ENCODE measurements at regions not wholly inside any gene's neighbourhood (a gene's known extent, or its start where the extent isn't known, plus 50 kb on each side); places are given as distances from the start of the nearest gene placed in this dataset.

GRCh38 chr1:82492159-82492558 lies 691.4 kb downstream of the ADGRL2 start:
- H3K27ac ChIP-seq, result no peak overlapping the region
- no peak for DNase-seq (ENCODE audit: low spot score)
- H3K4me2 ChIP-seq, result no peak overlapping the region
- H2AFZ ChIP-seq (replicated peaks), result no peak overlapping the region
- Mint-ChIP-seq H3K27me3 (ENCODE audit: insufficient read depth, low read depth) (peaks cover 2% of the 10 kb centered on the region), H3K9me3 (peaks cover 40% of the 10 kb centered on the region), H3K27ac (no peak overlapping the region), H3K4me1 (no peaks in the 10 kb centered on the region), H3K4me3 (no peak overlapping the region), H3K36me3 (peaks cover 12% of the 10 kb centered on the region)
- no peaks in the 10 kb centered on the region for H4K20me1 ChIP-seq (ENCODE audit: low read depth)
- H3F3A ChIP-seq (ENCODE audit: low read depth), result no peaks in the 10 kb centered on the region
- no peak for TF ChIP-seq EZH2 (IDR thresholded peaks at IDR 0.05)
- no peak for TF ChIP-seq CTCF (IDR thresholded peaks at IDR 0.05)
- no peak for TF ChIP-seq EZH2phosphoT487 (IDR thresholded peaks at IDR 0.05)
- peaks cover 11% of the 10 kb centered on the region for H3K9me3 ChIP-seq (ENCODE audit: low read depth)
- H3K79me2 ChIP-seq (ENCODE audit: low read depth), result no peaks in the 10 kb centered on the region
- no peaks in the 10 kb centered on the region for H3K36me3 ChIP-seq
- H3K9ac ChIP-seq, result no peak overlapping the region
- no peak overlapping the region for H3K4me3 ChIP-seq
- H3K27me3 ChIP-seq, result peaks cover 6% of the 10 kb centered on the region
- H3K4me1 ChIP-seq, result no peaks in the 10 kb centered on the region

- H3K27me3 ChIP-seq, result peaks cover 6% of the 10 kb centered on the region
- peaks cover 2% of the 10 kb centered on the region for H3K27me3 Mint-ChIP-seq (ENCODE audit: insufficient read depth, low read depth)
- no peak overlapping the region for H3K27ac Mint-ChIP-seq
- H3K4me3 ChIP-seq, result no peak overlapping the region
- H4K20me1 ChIP-seq (ENCODE audit: low read depth), result no peaks in the 10 kb centered on the region
- no peak overlapping the region for H3K9ac ChIP-seq
- H3K36me3 ChIP-seq, result no peaks in the 10 kb centered on the region
- peaks cover 6% of the 10 kb centered on the region for H3F3A ChIP-seq (ENCODE audit: low read depth)
- H2AFZ ChIP-seq (replicated peaks), result no peak overlapping the region
- TF ChIP-seq CTCF (IDR thresholded peaks at IDR 0.05), result no peak
- TF ChIP-seq EZH2 (IDR thresholded peaks at IDR 0.05), result no peak
- no peak for TF ChIP-seq EZH2phosphoT487 (IDR thresholded peaks at IDR 0.05)
- no peak overlapping the region for H3K4me3 Mint-ChIP-seq
- no peak overlapping the region for H3K4me2 ChIP-seq
- peaks cover 9% of the 10 kb centered on the region for H3K36me3 Mint-ChIP-seq
- no peaks in the 10 kb centered on the region for H3K79me2 ChIP-seq (ENCODE audit: low read depth)
- H3K9me3 ChIP-seq (ENCODE audit: low read depth), result peaks cover 11% of the 10 kb centered on the region
- peaks cover 7% of the 10 kb centered on the region for H3K4me1 Mint-ChIP-seq
- H3K9me3 Mint-ChIP-seq, result peaks cover 33% of the 10 kb centered on the region
- DNase-seq (ENCODE audit: low spot score), result no peak
- H3K4me1 ChIP-seq, result peaks cover 2% of the 10 kb centered on the region
- no peak overlapping the region for H3K27ac ChIP-seq
Observed at GRCh38 chr1:82491301-82492048, 690.7 kb downstream of the ADGRL2 start.

- Histone ChIP-seq H3K9me3 (ENCODE audit: low read depth) (no peaks in the 10 kb centered on the region), H4K20me1 (ENCODE audit: low read depth) (no peaks in the 10 kb centered on the region), H3K4me2 (no peak overlapping the region), H3K4me1 (peaks cover 23% of the 10 kb centered on the region), H3K79me2 (ENCODE audit: low read depth) (no peaks in the 10 kb centered on the region), H3F3A (ENCODE audit: low read depth) (peaks cover 31% of the 10 kb centered on the region), H3K4me3 (no peak overlapping the region), H3K27ac (no peak overlapping the region), H3K36me3 (no peaks in the 10 kb centered on the region), H3K27me3 (peaks cover 6% of the 10 kb centered on the region), H2AFZ (replicated peaks) (no peak overlapping the region), H3K9ac (no peak overlapping the region)
- Mint-ChIP-seq H3K4me3 (no peak overlapping the region), H3K27ac (no peak overlapping the region), H3K36me3 (no peaks in the 10 kb centered on the region), H3K27me3 (ENCODE audit: insufficient read depth, low read depth) (no peaks in the 10 kb centered on the region), H3K9me3 (peaks cover under 1% of the 10 kb centered on the region), H3K4me1 (peaks cover 28% of the 10 kb centered on the region)
- DNase-seq (ENCODE audit: low spot score), result no peak
- TF ChIP-seq CTCF (IDR thresholded peaks at IDR 0.05) (no peak), EZH2 (IDR thresholded peaks at IDR 0.05) (no peak), EZH2phosphoT487 (IDR thresholded peaks at IDR 0.05) (no peak)
Observed at GRCh38 chr1:82487778-82488177, 687.0 kb downstream of the ADGRL2 start.
